Erythroblast (primary cell): ENCODE measurements at regions not wholly inside any gene's neighbourhood (a gene's known extent, or its start where the extent isn't known, plus 50 kb on each side); places are given as distances from the start of the nearest gene placed in this dataset.

Experiments used
- GATA1 ChIP-seq: IDR thresholded peaks from 2 replicates; pipeline ENCODE4 v1.6.1; 2011; ENCODE audit warnings: low read depth, mild to moderate bottlenecking, control low read depth, low read length, moderate library complexity
- POLR2A ChIP-seq: IDR thresholded peaks from 2 replicates; pipeline ENCODE4 v1.6.1; 2011; ENCODE audit warnings: mild to moderate bottlenecking, low read length

DNA sequence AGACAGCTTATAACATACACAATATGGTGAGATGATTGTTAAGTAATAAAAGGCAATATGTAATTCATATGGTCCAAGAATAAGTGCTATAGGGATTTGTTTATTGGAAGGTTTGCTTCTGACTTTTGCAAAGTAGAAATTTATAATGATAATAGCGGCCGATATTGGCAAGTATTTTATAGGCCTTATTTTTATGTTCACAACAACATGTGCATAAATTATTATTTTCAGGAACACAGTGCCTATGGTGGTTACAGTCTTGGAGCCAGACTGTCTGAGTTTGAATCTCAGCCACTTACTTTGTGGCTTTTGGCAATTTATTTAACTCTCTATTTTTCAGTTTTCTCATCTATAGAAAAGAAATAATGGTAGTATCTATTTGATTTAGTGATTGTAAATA, 607.5 kb downstream of the USP25 start:
- no peak for TF ChIP-seq GATA1
- TF ChIP-seq POLR2A = no peak
